AG09309 (cell line): ENCODE measurements at regions not wholly inside any gene's neighbourhood (a gene's known extent, or its start where the extent isn't known, plus 50 kb on each side); places are given as distances from the start of the nearest gene placed in this dataset.

Experiments used
- DNase-seq: peaks from one replicate; pipeline ENCODE4 v3.0.0-alpha.2; 2010; ENCODE audit warnings: low read depth
- H3K4me3 ChIP-seq: 2 replicates; pipeline ENCODE4 v1.5.1; 2011; ENCODE audit warnings: mild to moderate bottlenecking, low read depth, low read length, moderate library complexity; ENCODE audit not compliant: control insufficient read depth
- CTCF ChIP-seq: IDR thresholded peaks from 2 replicates; pipeline ENCODE4 v1.5.1; 2011; ENCODE audit warnings: mild to moderate bottlenecking, low read depth, low read length, inconsistent platforms; ENCODE audit not compliant: insufficient read depth, control insufficient read depth; ENCODE audit errors: missing control alignments

GRCh38 chr6:103011605-103012004 lies 1618.1 kb downstream of the GRIK2 start:
- H3K4me3 ChIP-seq: no peak overlapping the region
- no peak for DNase-seq
- no peak for TF ChIP-seq CTCF

GRCh38 chr6:103002282-103002681 lies 1608.8 kb downstream of the GRIK2 start:
- H3K4me3 ChIP-seq: no peak overlapping the region
- TF ChIP-seq CTCF: no peak
- DNase-seq: no peak

- H3K4me3 ChIP-seq: no peak overlapping the region
- no peak for DNase-seq
- TF ChIP-seq CTCF: no peak
Observed at GRCh38 chr6:103001724-103002123, 1608.2 kb downstream of the GRIK2 start.

- DNase-seq: no peak
- TF ChIP-seq CTCF: no peak
- H3K4me3 ChIP-seq: no peak overlapping the region
Observed at GRCh38 chr6:103000688-103001087, 1607.2 kb downstream of the GRIK2 start.

- no peak overlapping the region for H3K4me3 ChIP-seq
- no peak for TF ChIP-seq CTCF
- DNase-seq: no peak
Observed at GRCh38 chr6:102995491-102995890, 1602.0 kb downstream of the GRIK2 start.

GRCh38 chr6:102994866-102995265 lies 1601.4 kb downstream of the GRIK2 start:
- DNase-seq: no peak
- no peak overlapping the region for H3K4me3 ChIP-seq
- no peak for TF ChIP-seq CTCF

GRCh38 chr6:102986086-102986485 lies 1592.6 kb downstream of the GRIK2 start:
- TF ChIP-seq CTCF: no peak
- no peak overlapping the region for H3K4me3 ChIP-seq
- no peak for DNase-seq
